ENCODE measurements at regions not wholly inside any gene's neighbourhood (a gene's known extent, or its start where the extent isn't known, plus 50 kb on each side); places are given as distances from the start of the nearest gene placed in this dataset.
"Not testable (repeated sequence)": the region's sequence is repeated elsewhere in the genome, so short reads cannot be mapped to it uniquely, and the experiment has no call there.

DNA sequence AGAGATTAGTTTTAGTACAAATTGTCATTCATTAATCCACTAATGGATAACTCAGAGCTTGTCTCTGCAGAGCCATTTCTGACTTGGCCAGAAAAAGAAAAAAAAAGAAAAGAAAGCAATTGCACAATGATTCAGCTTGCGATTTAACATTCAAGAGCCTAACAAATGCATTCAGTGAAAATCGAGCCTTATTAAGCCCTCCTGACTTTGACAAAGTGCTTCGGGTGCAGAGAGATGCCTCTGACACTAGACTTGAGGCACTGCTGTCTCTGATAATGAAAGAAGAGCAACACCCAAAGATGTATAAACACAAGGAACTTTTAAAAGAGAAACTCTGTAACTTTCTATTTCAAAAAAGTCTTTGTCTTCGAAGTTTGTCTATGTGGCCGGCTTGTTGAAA lies 322.9 kb upstream of the FRG1 start:
- H3K27ac Mint-ChIP-seq, DNase-seq, H3K27me3 Mint-ChIP-seq, ATAC-seq, H3K4me1 Mint-ChIP-seq, H3K9me3 Mint-ChIP-seq, H3K36me3 Mint-ChIP-seq, POLR2A ChIA-PET, H3K4me3 Mint-ChIP-seq: not testable (repeated sequence)

DNA sequence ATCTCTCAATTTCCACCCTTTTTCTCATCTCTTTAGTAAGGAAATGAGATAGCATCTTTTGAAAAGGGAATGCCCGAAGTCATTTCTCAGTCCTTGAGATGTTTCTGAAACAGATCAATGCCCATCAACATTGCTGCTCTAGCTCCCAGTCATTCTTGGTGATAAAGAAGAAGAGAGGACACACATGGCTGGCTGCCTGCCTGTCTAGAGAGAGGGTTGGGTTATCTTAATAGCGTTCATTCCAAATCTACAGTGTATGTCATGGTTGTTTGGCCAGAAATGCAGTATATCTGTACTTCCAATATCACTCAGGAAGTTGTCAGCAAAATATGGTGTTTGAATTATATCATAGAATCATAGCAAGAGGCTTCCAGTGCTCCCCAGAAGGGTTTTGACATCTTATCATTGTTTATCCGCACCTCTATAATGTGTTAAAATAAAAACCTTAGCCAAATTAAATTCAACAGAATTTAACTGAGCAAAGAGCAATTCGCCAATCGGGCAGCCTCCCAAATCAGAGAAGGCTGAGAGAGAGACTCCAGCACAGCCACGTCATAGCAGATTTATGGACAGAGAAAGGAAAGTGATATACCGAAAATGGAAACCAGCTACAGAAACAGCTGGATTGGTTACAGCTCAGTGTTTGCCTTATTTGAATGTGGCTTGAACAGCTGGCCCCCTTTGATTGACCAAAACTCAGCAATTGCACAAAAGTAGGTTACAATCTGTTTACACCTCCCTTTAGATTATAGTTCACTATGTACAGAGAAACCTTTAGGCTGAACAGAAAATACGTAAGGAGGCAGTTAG lies 321.0 kb upstream of the FRG1 start:
- H3K4me3 Mint-ChIP-seq, H3K9me3 Mint-ChIP-seq, ATAC-seq, H3K4me1 Mint-ChIP-seq, H3K27ac Mint-ChIP-seq, H3K36me3 Mint-ChIP-seq, H3K27me3 Mint-ChIP-seq, DNase-seq, POLR2A ChIA-PET: not testable (repeated sequence)

DNA sequence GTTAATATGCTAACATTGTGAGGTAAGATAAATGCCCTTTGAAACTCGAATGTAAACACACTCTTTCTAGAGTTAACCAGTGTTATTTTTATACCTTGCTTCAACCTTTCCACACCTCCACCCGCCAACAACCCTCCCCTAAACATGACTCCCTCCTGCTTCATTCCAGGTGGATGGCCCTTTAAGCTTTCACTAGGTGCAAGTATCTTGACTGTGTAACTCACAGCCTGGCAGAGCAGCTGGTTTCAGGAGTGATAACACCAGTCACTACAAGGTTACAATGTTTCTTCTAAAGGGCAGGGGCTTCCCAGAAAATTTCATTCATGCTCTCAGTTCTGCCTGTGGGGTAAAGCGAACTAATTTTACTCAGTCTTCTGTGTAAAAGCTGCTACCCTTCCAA lies 318.1 kb upstream of the FRG1 start:
- ATAC-seq, POLR2A ChIA-PET, H3K9me3 Mint-ChIP-seq, H3K4me3 Mint-ChIP-seq, H3K27me3 Mint-ChIP-seq, H3K27ac Mint-ChIP-seq, H3K36me3 Mint-ChIP-seq, DNase-seq, H3K4me1 Mint-ChIP-seq: not testable (repeated sequence)

DNA sequence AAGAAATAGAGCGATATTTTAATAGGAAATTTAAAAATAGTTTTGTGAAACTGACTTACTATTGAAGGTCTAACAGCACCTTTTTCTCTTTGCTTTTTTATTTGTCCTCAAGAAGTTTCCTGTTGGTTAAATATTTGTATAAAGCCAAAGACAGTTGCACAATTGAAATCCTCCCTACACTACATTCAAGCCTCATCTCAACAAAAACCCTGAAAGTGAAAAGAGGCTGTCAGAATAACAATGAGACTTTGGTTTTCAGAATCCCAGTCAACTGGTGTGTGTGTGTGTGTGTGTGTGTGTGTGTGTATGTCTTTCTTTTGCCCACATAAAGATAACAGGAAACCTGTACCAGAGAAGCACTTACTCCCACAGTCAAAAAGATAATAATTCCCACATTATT lies 313.6 kb upstream of the FRG1 start:
- H3K9me3 Mint-ChIP-seq, H3K4me1 Mint-ChIP-seq, ATAC-seq, DNase-seq, H3K27ac Mint-ChIP-seq, H3K36me3 Mint-ChIP-seq, H3K4me3 Mint-ChIP-seq, H3K27me3 Mint-ChIP-seq, POLR2A ChIA-PET: not testable (repeated sequence)

DNA sequence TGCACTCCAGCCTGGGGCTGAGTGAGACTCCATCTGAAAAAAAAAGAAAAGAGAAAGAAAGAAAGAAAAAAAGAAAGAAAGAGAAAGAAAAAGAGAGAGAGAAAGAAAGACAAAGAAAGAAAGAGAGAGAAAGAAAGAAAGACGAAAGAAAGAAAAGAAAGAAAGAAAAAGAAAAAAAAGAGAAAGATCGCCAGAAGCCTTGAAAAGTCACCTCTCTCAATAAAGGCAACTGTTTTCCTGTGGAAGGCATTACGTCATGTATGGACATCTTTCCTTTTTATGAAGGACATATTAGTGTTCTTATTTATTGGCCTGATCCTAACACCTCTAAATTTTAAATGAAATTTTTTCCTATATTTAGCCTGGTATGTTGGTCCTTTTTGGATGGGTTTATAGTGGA lies 310.9 kb upstream of the FRG1 start:
- H3K4me1 Mint-ChIP-seq, DNase-seq, H3K27ac Mint-ChIP-seq, H3K36me3 Mint-ChIP-seq, ATAC-seq, H3K27me3 Mint-ChIP-seq, POLR2A ChIA-PET, H3K4me3 Mint-ChIP-seq, H3K9me3 Mint-ChIP-seq: not testable (repeated sequence)

DNA sequence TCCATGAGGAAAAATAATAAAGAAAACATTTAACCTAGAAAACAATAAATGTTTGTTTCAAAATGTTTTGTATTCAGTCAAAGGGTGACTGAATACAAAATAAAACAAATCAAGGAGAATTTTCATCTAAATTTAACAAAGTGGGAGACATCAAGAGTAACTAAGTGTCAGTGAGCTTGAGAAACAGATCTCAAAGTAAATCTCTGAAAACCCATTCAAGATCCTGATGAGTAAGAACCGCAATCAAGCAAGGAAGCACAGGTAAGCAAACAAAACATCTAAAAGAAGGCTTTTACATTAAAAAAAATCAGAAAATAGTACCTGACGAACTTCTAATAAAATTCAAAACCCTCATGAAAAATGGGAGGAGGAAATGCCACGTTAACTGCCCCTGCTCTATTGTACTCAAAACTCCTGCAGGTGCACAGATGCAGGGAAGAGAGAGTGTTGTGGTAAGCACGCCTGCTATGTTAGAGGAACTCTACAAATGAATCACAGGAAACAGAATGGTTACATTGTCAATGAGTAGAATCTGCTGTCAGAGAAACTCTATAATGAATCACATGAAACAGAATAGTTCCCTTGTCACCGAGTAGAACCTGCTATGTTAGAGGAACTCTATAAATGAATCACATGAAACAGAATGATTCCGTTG lies 309.6 kb upstream of the FRG1 start:
- ATAC-seq, H3K27ac Mint-ChIP-seq, H3K36me3 Mint-ChIP-seq, H3K27me3 Mint-ChIP-seq, H3K4me3 Mint-ChIP-seq, H3K9me3 Mint-ChIP-seq, DNase-seq, H3K4me1 Mint-ChIP-seq, POLR2A ChIA-PET: not testable (repeated sequence)

DNA sequence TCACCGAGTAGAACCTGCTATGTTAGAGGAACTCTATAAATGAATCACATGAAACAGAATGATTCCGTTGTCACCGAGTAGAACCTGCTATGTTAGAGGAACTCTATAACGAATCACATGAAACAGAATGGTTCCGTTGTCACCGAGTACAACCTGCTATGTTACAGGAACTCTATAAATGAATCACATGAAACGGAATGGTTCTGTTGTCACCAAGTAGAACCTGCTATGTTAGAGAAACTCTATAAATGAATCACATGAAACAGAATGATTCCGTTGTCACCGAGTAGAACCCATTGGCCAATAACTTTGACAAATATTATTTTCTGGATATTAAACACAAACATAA lies 309.1 kb upstream of the FRG1 start:
- H3K27me3 Mint-ChIP-seq, H3K36me3 Mint-ChIP-seq, POLR2A ChIA-PET, DNase-seq, H3K9me3 Mint-ChIP-seq, H3K27ac Mint-ChIP-seq, ATAC-seq, H3K4me1 Mint-ChIP-seq, H3K4me3 Mint-ChIP-seq: not testable (repeated sequence)

DNA sequence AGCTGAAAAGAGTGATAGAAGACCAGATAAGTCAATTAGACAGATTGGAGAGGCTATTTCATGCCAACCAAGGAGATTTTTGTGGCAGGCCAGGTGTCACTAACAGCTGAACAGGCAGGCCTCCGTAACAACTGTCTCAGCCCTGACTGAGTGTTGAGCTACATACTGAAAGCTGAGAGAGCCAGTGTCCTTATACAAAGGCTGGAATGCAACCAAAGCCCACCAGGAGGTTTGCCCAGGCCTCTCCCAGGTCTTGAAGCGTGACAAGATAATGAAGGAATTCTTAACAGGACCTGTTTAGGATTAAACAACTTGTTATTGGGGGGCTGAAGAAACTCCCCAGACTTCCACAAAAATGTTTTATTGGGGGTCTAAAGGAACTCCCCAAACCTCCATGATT lies 290.2 kb upstream of the FRG1 start:
- H3K9me3 Mint-ChIP-seq, POLR2A ChIA-PET, H3K36me3 Mint-ChIP-seq, H3K27me3 Mint-ChIP-seq, ATAC-seq, DNase-seq, H3K4me3 Mint-ChIP-seq, H3K27ac Mint-ChIP-seq, H3K4me1 Mint-ChIP-seq: not testable (repeated sequence)

DNA sequence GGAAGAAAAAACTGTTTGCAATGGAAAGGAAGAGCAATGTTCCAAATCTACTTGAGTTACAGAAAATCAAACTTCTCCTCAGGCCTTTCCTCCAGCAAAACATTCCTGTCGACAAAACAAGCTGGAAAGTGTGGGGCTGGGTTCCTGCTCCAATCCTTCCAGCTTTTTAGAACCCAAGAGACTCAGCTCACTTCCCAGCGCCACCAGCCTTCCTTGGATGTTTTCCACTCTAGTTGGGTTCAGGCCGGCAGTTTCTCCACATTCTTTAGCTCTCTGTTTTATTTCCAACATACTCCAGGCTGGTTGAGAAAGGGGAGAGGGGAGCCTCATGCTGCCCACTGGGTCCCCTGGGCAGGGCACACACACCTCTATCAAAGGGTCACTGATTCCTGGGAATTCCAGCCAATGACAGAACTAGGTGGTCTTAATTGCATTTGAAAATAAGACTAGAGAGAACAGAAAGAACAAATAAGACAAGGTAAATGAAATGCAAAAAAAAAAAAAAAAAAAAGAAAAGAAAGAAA lies 287.5 kb upstream of the FRG1 start:
- POLR2A ChIA-PET, H3K4me1 Mint-ChIP-seq, H3K9me3 Mint-ChIP-seq, DNase-seq, H3K4me3 Mint-ChIP-seq, H3K27ac Mint-ChIP-seq, H3K27me3 Mint-ChIP-seq, H3K36me3 Mint-ChIP-seq, ATAC-seq: not testable (repeated sequence)

DNA sequence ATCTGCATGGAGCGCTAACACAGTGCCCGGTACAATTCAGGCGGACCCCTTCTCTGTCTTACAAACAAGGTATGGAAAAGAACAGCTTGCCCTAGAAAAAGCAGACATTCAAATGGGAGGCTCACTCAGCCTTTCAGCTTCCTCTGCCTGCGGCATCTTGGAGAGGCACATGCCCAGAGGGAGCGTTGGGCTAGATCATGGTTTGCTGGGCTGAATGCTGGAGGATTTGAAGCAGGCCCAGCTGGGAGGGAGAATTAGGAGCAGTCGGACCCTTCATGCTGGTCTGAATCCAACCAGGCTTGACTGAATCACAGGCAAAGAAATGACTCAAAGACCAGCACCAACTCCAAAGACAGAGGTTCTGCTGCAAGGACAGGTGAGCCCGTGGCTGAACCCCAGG lies 286.7 kb upstream of the FRG1 start:
- H3K4me3 Mint-ChIP-seq, H3K9me3 Mint-ChIP-seq, DNase-seq, H3K36me3 Mint-ChIP-seq, H3K27me3 Mint-ChIP-seq, H3K27ac Mint-ChIP-seq, H3K4me1 Mint-ChIP-seq, ATAC-seq, POLR2A ChIA-PET: not testable (repeated sequence)

DNA sequence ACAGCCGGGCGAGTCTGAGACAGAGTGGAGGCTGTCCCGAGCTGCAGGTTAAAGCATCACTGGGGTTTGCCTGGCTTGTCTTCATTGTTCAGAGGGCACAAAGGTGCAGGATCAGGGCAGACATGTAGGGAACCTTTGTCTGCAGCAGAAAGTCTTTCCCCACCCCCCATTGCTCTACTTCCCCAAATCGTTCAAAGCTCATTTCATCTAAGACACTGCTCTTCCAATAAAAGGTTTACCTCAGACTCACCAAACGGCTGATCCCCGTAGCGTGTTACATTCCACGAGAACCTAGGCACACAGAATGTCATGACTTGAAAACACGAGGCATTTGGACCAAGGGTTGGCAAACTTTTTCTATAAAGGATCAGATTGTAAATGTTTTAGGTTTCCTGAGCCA lies 286.3 kb upstream of the FRG1 start:
- H3K4me1 Mint-ChIP-seq, ATAC-seq, H3K4me3 Mint-ChIP-seq, H3K27ac Mint-ChIP-seq, H3K36me3 Mint-ChIP-seq, POLR2A ChIA-PET, DNase-seq, H3K27me3 Mint-ChIP-seq, H3K9me3 Mint-ChIP-seq: not testable (repeated sequence)

DNA sequence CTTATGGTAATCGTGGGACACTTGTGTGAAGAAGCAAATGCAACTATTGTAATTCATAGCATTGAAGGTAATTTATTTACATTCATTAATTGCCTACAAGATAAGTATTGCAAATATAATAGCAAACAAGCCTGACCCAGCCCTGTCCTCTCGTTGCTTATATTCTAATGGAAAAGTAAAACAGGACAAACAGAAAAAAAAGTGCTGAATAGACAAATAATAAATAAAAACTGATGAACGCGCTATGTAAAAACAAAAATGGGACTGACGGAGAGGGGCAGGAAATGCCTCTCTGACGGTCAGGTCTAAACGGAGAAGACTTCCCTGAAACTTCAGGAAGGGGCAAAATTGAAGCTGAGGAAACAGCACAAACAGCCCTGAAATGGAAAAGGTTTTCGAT lies 284.9 kb upstream of the FRG1 start:
- POLR2A ChIA-PET, H3K9me3 Mint-ChIP-seq, ATAC-seq: not testable (repeated sequence)

DNA sequence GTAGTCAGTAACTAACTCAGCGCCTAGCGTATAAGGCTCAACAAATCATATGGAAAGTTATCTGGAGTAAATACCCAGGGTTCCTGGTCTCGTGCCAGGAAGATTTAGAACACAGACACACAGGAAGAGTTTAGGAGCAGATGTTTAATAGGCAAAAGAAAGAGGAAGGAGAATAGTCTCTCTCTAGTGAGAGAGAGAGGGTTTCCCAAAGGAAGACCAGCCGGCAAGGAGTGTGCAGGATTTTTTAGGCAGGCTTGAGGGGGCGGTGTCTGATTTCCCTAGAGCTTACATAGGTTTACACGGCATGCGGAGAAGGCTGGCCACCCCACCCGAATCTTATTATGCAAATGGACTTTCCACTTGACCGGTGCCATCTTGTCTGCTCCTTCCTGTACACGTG lies 284.0 kb upstream of the FRG1 start:
- Mint-ChIP-seq H3K27ac (no peak overlapping the region), H3K4me3 (peak overlapping the region in 1 of 10 donors; percentile 32), H3K36me3 (no peaks in the 10 kb centered on the region), H3K4me1 (peaks cover 0 to 3% (median 0%) of the 10 kb centered on the region in 4 donors), H3K27me3 (peaks cover 0 to 6% (median 0%) of the 10 kb centered on the region in 5 donors), H3K9me3 (peaks cover 0 to 2% (median 0%) of the 10 kb centered on the region in 9 donors)
- POLR2A ChIA-PET, result no interaction called here
- no peak for ATAC-seq
- no peak for DNase-seq

More for the DNA sequence above, 284.9 kb upstream of the FRG1 start:
- H3K4me3 Mint-ChIP-seq, H3K36me3 Mint-ChIP-seq, H3K4me1 Mint-ChIP-seq, H3K27me3 Mint-ChIP-seq, DNase-seq, H3K27ac Mint-ChIP-seq: not testable (repeated sequence)

DNA sequence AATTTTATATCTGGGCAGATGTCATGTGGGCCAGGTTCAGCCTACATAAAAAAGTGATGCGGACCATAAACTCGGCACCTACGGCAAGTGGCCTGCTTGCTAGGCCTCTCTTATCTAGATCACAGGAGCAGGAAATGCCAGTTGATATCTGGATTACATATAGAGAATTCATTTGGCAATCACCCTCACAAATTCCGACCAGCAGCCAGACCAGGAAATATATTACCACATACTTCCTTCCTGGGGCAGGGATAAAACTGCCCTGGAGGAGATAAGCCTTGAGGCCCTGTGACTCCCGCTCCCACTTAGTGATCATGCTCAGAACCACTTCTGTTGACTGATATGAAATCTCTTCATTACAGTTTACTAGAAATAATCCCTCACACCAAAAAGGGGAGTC lies 282.4 kb upstream of the FRG1 start:
- DNase-seq, H3K27me3 Mint-ChIP-seq, ATAC-seq, H3K4me3 Mint-ChIP-seq, H3K27ac Mint-ChIP-seq, POLR2A ChIA-PET, H3K9me3 Mint-ChIP-seq, H3K36me3 Mint-ChIP-seq, H3K4me1 Mint-ChIP-seq: not testable (repeated sequence)
